Colon (tissue), 2 donors: ENCODE measurements at regions not wholly inside any gene's neighbourhood (a gene's known extent, or its start where the extent isn't known, plus 50 kb on each side); places are given as distances from the start of the nearest gene placed in this dataset.
A peak's percentile ranks its signal among the peaks of the same experiment; 100 is the strongest.

ENCODE experiments used
- FAIRE-seq: peaks from 2 replicates; lab custom pipeline; 2012; peaks lifted over from hg19 to GRCh38; lab: Jason Lieb, UNC
- donor health status: control.
- donor health status: control.

- FAIRE-seq = no peak
These were observed 86.5 kb upstream of the GPM6B start for GRCh38 chrX:13903405-13903804.

GRCh38 chrX:13902406-13902805 is 85.5 kb upstream of the GPM6B start:
- no peak for FAIRE-seq

- no peak for FAIRE-seq
These were observed 84.5 kb upstream of the GPM6B start for GRCh38 chrX:13901354-13901753.

- no peak for FAIRE-seq
These were observed 83.5 kb upstream of the GPM6B start for GRCh38 chrX:13900351-13900750.

- peak; percentile 55 for FAIRE-seq
These were observed 82.7 kb upstream of the GPM6B start for GRCh38 chrX:13899607-13900006.

- no peak for FAIRE-seq
These were observed 81.7 kb upstream of the GPM6B start for GRCh38 chrX:13898603-13899002.

GRCh38 chrX:13898083-13898482 is 81.2 kb upstream of the GPM6B start:
- FAIRE-seq = no peak

GRCh38 chrX:13897566-13897965 is 80.7 kb upstream of the GPM6B start:
- no peak for FAIRE-seq

GRCh38 chrX:13894888-13895565 is 78.1 kb upstream of the GPM6B start:
- no peak for FAIRE-seq

GRCh38 chrX:13893826-13894225 is 76.9 kb upstream of the GPM6B start:
- FAIRE-seq = no peak

GRCh38 chrX:13892856-13893255 is 76.0 kb upstream of the GPM6B start:
- FAIRE-seq = no peak

GRCh38 chrX:13891377-13892140 is 74.7 kb upstream of the GPM6B start:
- FAIRE-seq = no peak

GRCh38 chrX:13890806-13891205 is 73.9 kb upstream of the GPM6B start:
- FAIRE-seq = no peak

- no peak for FAIRE-seq
These were observed 71.4 kb upstream of the GPM6B start for GRCh38 chrX:13888284-13888683.

GRCh38 chrX:13885591-13885990 is 68.7 kb upstream of the GPM6B start:
- FAIRE-seq = no peak

GRCh38 chrX:13876652-13877051 is 59.8 kb upstream of the GPM6B start:
- no peak for FAIRE-seq

GRCh38 chrX:13875572-13875971 is 58.7 kb upstream of the GPM6B start:
- FAIRE-seq = no peak

- FAIRE-seq = no peak
These were observed 51.7 kb upstream of the GPM6B start for GRCh38 chrX:13868591-13868990.
